ENCODE measurements at regions not wholly inside any gene's neighbourhood (a gene's known extent, or its start where the extent isn't known, plus 50 kb on each side); places are given as distances from the start of the nearest gene placed in this dataset.

DNA sequence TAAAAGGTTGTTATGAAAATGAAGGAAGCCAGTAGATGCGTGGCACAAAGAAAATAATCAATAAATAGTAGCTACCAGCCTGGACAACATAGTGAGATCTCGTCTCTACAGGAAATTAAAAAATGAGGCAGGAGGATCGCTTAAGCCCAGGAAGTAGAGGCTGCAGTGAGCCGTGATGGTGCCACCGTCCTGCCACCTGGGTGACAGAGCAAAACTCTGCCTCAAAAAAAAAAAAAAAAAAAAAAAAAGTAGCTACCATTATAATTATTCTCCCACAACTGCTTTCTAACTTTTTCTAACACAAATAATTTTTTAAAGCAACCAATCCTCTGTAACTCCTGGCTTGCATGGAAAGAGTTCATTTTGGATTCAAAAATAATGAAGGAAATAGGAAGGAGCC, 133.0 kb downstream of the NDUFA12 start:
- TF ChIP-seq, protein P1, sequence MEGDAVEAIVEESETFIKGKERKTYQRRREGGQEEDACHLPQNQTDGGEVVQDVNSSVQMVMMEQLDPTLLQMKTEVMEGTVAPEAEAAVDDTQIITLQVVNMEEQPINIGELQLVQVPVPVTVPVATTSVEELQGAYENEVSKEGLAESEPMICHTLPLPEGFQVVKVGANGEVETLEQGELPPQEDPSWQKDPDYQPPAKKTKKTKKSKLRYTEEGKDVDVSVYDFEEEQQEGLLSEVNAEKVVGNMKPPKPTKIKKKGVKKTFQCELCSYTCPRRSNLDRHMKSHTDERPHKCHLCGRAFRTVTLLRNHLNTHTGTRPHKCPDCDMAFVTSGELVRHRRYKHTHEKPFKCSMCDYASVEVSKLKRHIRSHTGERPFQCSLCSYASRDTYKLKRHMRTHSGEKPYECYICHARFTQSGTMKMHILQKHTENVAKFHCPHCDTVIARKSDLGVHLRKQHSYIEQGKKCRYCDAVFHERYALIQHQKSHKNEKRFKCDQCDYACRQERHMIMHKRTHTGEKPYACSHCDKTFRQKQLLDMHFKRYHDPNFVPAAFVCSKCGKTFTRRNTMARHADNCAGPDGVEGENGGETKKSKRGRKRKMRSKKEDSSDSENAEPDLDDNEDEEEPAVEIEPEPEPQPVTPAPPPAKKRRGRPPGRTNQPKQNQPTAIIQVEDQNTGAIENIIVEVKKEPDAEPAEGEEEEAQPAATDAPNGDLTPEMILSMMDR (IDR thresholded peaks at IDR 0.05): no peak
- TF ChIP-seq POLR2AphosphoS5 (IDR thresholded peaks at IDR 0.05): no peak
- no peak for TF ChIP-seq POLR2A (IDR thresholded peaks at IDR 0.05)

Data from prostate gland (tissue), 2 donors.